Activated CD4-positive, alpha-beta T cell treated with anti-CD3 and anti-CD28 coated beads for 4 hours (primary cell): ENCODE measurements at regions not wholly inside any gene's neighbourhood (a gene's known extent, or its start where the extent isn't known, plus 50 kb on each side); places are given as distances from the start of the nearest gene placed in this dataset.
"Not testable (repeated sequence)": the region's sequence is repeated elsewhere in the genome, so short reads cannot be mapped to it uniquely, and the experiment has no call there.

ENCODE experiments used
- DNase-seq, 2 donors: peaks; one replicate each; pipeline ENCODE4 v3.0.0-alpha.2; 2020

- no peak for DNase-seq
Observed at GRCh38 chr6:22132656-22133055, 164.2 kb downstream of the PRL start.

DNA sequence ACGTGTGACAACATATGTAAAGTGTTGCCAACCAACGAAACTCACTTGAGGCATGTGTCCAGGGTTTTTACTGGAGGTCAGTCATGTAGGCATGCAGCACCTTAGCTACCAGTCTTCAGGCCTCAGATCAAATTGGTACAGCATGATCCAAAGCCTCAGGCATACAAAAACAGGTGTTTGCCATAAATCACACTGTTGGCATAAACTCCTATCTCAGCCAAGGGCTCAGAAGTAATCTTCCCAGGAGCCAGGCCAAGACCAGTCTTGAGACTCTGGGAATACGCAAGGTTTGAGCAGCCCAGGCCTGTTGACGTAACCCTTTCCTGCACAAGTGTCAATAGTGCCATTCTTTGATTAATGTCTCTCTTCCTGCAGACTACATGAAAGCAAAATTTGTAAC lies 163.5 kb downstream of the PRL start:
- DNase-seq, result no peak

- no peak for DNase-seq
Observed at GRCh38 chr6:22134308-22134707, 162.5 kb downstream of the PRL start.

DNA sequence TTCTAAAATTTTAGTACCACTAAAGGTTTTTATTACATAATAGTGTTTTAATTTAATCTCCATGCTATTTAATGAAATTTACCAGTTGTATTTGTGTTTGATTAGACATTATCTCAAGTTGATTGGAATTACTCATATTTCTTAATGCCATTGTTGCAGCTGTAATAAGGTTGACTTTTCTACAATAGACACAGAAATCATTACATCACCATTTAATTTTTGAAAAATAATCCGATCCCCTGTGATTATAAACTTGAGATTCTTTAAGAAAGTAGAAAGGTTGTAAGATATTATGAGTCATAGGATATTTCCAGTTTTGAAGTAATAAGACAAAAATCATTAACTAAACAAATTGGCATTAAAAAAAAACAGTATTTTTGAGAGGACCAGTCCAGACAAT lies 161.4 kb downstream of the PRL start:
- DNase-seq, result no peak

- DNase-seq, result not testable (repeated sequence)
Observed at GRCh38 chr6:22140736-22141135, 156.1 kb downstream of the PRL start.

DNA sequence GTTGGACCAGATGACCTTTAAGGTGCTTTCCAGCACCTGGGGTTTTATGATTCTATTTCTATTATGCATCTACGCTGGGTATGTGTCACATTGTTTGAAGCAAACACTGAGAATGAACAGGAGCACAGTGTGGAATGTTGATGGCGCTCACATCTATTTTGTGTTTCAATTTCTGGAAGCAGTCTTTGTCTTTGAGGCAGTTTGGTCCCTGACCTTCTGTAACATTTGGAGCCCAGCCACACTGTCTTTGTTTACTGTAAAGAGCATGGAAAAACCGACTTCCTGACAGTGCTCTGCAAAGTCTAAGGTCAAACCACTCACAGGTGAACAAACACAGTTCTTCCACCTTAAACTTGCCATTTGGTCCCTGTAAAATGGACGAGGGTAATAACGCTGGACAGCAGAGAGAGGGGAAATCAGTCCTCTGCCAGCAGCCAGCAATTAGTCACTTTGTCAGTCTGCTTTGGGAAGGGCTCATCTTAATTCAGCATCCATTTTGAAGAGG lies 155.5 kb downstream of the PRL start:
- no peak for DNase-seq

DNA sequence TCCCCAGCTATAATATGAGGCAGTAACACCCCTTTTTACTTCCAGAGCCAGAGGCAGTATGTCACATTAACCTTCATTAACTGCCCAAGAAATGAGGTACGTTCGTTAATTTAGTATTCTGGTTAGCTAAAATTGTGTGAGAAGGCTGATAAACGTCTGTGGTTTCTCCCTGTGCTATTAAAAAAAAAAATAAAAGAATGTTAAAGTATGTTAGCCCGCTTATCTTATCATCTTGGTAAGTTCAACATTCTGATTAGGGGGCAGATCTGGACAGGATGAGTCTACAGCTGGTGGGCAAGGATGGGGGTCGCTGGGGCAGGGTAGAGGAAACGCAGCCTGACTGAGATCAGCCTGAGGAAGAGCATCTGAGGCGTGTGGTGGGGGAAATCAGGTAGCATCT lies 154.0 kb downstream of the PRL start:
- DNase-seq, result no peak

DNA sequence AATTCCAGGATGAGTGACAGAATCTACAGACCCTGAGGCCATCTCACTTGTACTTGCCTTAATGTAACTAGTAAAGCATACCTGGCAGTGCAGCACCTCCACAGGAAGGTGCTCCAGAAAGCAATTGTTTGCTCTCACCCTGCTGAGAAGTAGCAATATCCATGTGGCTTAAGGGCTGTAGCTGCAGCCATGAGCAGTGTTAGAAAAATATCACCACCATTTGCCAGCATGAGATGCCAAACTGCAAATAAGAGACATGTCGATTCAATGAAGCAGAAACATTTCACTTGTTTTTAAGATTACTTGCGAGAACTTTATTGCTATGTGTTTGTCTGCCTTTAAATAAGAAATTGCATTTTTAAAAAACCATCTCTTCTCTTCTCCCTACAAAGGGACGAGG lies 151.5 kb downstream of the PRL start:
- no peak for DNase-seq

GRCh38 chr6:22145823-22146677 lies 150.8 kb downstream of the PRL start:
- DNase-seq, result no peak

DNA sequence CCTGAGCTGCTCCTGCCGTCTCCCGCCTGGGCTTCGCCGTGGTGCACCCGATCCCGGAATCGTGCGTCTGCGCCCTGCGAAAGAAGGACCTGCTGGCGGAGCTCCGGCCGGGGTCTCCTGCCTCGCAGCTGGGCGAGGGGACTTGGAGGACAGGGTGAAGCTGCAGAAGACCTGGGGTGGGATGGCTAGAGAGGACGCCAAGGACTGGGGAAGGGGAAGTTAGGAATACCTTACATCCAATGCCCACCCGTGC lies 150.2 kb downstream of the PRL start:
- DNase-seq, result no peak

- no peak for DNase-seq
Observed at GRCh38 chr6:22146931-22147701, 149.7 kb downstream of the PRL start.

- no peak for DNase-seq
Observed at GRCh38 chr6:22147921-22148776, 148.7 kb downstream of the PRL start.

DNA sequence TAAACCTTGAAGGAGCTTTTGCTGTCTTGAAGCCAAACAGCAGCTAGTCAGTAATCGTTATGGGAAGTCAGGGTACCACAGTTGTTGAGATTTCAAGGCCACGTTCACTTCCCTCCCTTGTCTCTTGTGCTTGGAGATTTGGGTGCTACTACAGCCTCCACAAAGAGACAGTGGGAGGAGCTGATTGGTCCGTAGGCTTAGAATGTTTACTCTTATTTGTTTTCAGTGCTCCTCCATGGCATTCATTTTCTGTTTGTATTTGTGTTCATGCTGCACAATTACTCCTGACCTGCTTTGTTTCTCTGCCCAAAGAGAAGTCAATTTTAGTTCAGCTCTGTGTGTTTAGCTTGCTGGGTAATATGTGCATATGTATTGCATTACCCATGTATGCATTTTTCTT lies 147.7 kb downstream of the PRL start:
- no peak for DNase-seq

DNA sequence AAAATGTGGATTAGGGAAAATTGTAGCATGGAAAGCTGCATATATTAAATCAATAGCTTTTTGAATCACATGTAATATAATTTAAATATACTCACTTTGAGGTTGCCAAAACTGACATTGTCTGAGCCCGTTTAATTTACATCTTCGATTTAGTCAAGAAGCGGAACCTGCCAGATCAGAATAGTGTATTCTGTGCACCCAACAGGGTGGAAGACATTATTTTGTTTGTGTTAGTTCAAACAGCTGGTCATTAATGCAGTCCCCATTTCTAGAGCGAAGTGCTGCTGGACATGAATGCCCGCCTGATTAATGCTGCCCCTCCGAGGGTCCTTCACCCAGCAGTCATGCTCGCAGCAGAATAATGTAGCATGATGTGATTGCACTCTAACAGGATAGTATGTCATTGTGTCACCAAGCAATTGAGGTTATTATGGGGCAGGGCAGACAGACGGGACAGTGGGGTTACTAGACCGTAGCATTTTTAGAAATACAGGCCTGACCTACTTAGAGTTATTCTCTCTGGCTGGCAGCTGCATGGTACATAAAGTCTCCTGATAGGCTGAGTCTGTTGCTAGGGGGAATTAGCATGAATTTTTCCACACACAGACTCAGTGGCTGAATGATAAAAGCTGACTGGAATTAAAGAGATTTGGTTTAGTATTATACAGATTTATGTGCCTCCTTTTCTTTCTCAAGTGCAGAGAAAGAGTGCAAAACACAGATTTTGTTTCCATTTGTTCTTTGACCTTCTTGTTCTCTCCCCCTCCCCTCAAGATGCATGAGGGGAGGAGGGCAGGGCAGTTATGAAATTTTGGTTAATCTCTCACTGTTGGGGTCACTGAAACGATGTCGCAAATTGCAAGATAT lies 147.1 kb downstream of the PRL start:
- no peak for DNase-seq

- no peak for DNase-seq
Observed at GRCh38 chr6:22150368-22151035, 146.3 kb downstream of the PRL start.

GRCh38 chr6:22151892-22152291 lies 144.9 kb downstream of the PRL start:
- DNase-seq, result no peak

- no peak for DNase-seq
Observed at GRCh38 chr6:22152841-22153240, 144.0 kb downstream of the PRL start.

DNA sequence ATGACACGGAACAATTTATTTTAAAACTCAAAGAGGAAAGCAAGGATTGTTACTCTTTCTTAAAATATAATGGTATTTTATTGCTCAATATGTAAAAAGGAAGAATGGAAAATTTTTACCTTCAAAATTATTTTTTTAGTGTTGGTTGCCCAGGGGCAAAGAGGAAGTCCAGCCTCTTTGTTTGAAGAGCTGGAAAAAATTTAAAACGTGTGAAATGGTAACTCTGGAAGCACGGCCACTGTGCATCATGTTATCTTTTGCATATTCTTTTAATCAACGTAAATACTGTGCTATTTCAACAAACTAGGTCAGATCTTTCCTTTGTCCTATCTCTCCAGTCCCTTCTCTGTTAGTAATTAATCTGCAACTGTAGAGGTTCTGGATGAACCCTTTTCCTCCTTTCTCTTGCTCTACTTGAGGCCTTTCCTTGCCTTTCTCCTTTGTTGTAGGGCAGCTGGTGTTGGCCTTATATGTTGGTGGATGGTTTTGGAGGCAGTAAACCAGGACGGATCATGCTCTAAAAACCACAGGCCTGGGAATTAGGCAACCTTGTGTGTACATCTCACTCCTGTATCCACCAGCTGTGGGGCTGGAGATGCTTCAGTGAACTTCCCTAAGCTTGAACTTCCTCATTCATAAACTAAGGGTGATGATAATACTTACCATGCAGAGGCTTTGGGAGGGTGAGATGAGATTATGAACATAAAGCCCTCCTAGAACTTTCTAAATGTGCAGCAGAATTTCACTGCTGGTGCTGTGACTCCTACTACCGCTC lies 143.3 kb downstream of the PRL start:
- no peak for DNase-seq

GRCh38 chr6:22155551-22155950 lies 141.3 kb downstream of the PRL start:
- no peak for DNase-seq

GRCh38 chr6:22157233-22157632 lies 139.6 kb downstream of the PRL start:
- no peak for DNase-seq

DNA sequence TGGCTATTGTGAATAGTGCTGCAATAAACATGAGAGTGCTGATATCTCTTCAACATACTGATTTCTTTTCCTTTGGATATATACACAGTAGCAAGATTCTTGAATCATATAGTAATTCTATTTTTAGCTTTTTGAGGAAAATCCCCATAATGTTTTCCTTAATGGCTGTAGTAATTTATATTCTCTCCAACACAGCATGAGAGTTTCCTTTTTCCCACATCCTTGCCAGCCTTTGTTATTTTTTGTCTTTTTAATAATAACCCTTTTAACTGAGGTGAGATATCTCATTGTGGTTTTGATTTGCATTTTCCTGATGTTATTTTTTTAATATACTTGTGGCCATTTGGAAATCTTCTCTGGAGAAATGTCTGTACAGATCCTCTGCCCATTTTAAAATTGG lies 132.6 kb downstream of the PRL start:
- no peak for DNase-seq
